ENCODE measurements at regions not wholly inside any gene's neighbourhood (a gene's known extent, or its start where the extent isn't known, plus 50 kb on each side); places are given as distances from the start of the nearest gene placed in this dataset.
"Not testable (repeated sequence)": the region's sequence is repeated elsewhere in the genome, so short reads cannot be mapped to it uniquely, and the experiment has no call there.

- TF ChIP-seq ZNF274 (IDR thresholded peaks at IDR 0.05; ENCODE audit: low read depth, low read length); SUZ12 (IDR thresholded peaks at IDR 0.05; ENCODE audit: extremely low read depth, insufficient read depth, insufficient read length); YY1 (IDR thresholded peaks at IDR 0.05; ENCODE audit: insufficient read depth, insufficient read length): not testable (repeated sequence)
Measured at GRCh38 chr17:16859515-16859914, 112.4 kb downstream of the TNFRSF13B start.

Measured in NT2/D1 (cell line).